ENCODE measurements at regions not wholly inside any gene's neighbourhood (a gene's known extent, or its start where the extent isn't known, plus 50 kb on each side); places are given as distances from the start of the nearest gene placed in this dataset.

DNA sequence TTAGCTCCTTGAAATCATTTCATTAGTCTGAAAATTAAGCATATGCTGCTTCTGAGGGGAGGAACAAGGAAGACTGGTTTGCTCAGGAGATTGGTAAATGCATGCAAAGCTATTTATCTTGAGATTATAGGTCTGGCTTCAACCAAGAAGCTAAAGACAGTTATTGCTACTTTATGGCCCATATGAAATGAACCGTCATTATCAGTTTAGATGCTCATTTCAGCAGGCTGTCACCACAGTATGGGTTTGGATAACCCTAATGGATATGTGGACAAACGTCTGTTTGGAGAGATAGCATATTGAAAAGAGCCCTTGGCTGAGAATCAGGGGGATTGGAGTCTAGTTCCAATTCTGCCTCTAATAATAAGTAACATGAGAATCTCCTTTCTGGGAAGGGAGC, 922.6 kb downstream of the TUSC7 start:
- Histone ChIP-seq H3K36me3 (ENCODE audit: control insufficient read depth, insufficient read depth, low read length) (no peaks in the 10 kb centered on the region), H3K9ac (ENCODE audit: low read length) (no peak overlapping the region), H3K4me1 (ENCODE audit: control insufficient read depth, insufficient read depth, low read length) (no peaks in the 10 kb centered on the region), H3K4me3 (ENCODE audit: low read length) (no peak overlapping the region), H3K9me3 (ENCODE audit: control insufficient read depth, low read length) (no peaks in the 10 kb centered on the region), H3K27me3 (ENCODE audit: control insufficient read depth, insufficient read depth, low read length) (no peaks in the 10 kb centered on the region)

- no peaks in the 10 kb centered on the region for H3K4me1 ChIP-seq (ENCODE audit: control insufficient read depth, insufficient read depth, low read length)
- no peaks in the 10 kb centered on the region for H3K36me3 ChIP-seq (ENCODE audit: control insufficient read depth, insufficient read depth, low read length)
- H3K4me3 ChIP-seq (ENCODE audit: low read length) = no peak overlapping the region
- no peaks in the 10 kb centered on the region for H3K9me3 ChIP-seq (ENCODE audit: control insufficient read depth, low read length)
- no peak overlapping the region for H3K9ac ChIP-seq (ENCODE audit: low read length)
- H3K27me3 ChIP-seq (ENCODE audit: control insufficient read depth, insufficient read depth, low read length) = no peaks in the 10 kb centered on the region
Measured at GRCh38 chr3:117633207-117633606, 923.6 kb downstream of the TUSC7 start.

DNA sequence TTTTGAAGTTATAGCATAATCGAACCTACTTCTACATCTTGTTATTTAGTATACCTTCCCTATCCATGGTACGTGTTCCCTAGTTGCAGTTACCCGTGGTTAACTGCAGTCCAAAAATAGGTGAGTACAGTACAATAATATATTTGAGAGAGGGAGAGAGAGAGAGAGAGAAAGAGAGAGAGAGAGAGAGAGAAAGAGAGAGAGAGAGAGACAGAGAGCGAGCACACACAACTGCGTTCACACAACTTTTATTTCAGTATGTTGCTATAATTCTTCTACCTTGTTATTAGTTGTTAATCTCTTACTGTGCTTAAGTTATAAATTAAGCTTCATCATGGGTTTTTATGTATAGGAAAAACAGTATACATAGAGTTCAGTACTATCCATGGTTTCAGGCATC, 928.1 kb downstream of the TUSC7 start:
- Histone ChIP-seq H3K4me1 (ENCODE audit: control insufficient read depth, insufficient read depth, low read length) (no peaks in the 10 kb centered on the region), H3K9ac (ENCODE audit: low read length) (no peak overlapping the region), H3K27me3 (ENCODE audit: control insufficient read depth, insufficient read depth, low read length) (no peaks in the 10 kb centered on the region), H3K4me3 (ENCODE audit: low read length) (no peak overlapping the region), H3K36me3 (ENCODE audit: control insufficient read depth, insufficient read depth, low read length) (no peaks in the 10 kb centered on the region), H3K9me3 (ENCODE audit: control insufficient read depth, low read length) (no peaks in the 10 kb centered on the region)

- Histone ChIP-seq H3K9ac (ENCODE audit: low read length) (no peak overlapping the region), H3K27me3 (ENCODE audit: control insufficient read depth, insufficient read depth, low read length) (no peaks in the 10 kb centered on the region), H3K4me1 (ENCODE audit: control insufficient read depth, insufficient read depth, low read length) (no peaks in the 10 kb centered on the region), H3K36me3 (ENCODE audit: control insufficient read depth, insufficient read depth, low read length) (no peaks in the 10 kb centered on the region), H3K9me3 (ENCODE audit: control insufficient read depth, low read length) (no peaks in the 10 kb centered on the region), H3K4me3 (ENCODE audit: low read length) (no peak overlapping the region)
Measured at GRCh38 chr3:117644203-117644602, 934.6 kb downstream of the TUSC7 start.

GRCh38 chr3:117645561-117646242, 936.1 kb downstream of the TUSC7 start:
- Histone ChIP-seq H3K36me3 (ENCODE audit: control insufficient read depth, insufficient read depth, low read length) (no peaks in the 10 kb centered on the region), H3K27me3 (ENCODE audit: control insufficient read depth, insufficient read depth, low read length) (no peaks in the 10 kb centered on the region), H3K9ac (ENCODE audit: low read length) (no peak overlapping the region), H3K4me1 (ENCODE audit: control insufficient read depth, insufficient read depth, low read length) (no peaks in the 10 kb centered on the region), H3K9me3 (ENCODE audit: control insufficient read depth, low read length) (no peaks in the 10 kb centered on the region), H3K4me3 (ENCODE audit: low read length) (no peak overlapping the region)

- H3K36me3 ChIP-seq (ENCODE audit: control insufficient read depth, insufficient read depth, low read length) = no peaks in the 10 kb centered on the region
- no peaks in the 10 kb centered on the region for H3K9me3 ChIP-seq (ENCODE audit: control insufficient read depth, low read length)
- H3K4me1 ChIP-seq (ENCODE audit: control insufficient read depth, insufficient read depth, low read length) = no peaks in the 10 kb centered on the region
- no peaks in the 10 kb centered on the region for H3K27me3 ChIP-seq (ENCODE audit: control insufficient read depth, insufficient read depth, low read length)
- no peak overlapping the region for H3K4me3 ChIP-seq (ENCODE audit: low read length)
- H3K9ac ChIP-seq (ENCODE audit: low read length) = no peak overlapping the region
Measured at GRCh38 chr3:117647435-117647834, 937.9 kb downstream of the TUSC7 start.

DNA sequence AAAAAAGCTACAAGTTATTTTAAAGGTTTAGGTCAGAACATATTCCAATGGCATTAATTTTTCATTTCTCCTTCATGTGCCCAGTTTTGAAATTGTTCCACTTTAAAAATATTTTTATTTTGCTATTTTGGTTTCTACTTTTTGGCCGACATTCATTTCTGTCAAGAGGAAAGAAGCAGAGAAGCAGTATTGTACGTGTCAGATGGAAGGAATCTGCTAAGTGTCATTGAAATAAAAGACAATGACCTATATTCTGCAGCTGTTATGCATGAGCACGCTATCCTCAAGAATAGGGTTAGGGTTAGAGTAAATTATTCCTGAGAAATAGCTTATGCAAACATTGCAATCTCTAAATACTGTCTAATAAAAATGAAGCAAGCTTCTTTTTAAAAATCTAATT, 941.7 kb downstream of the TUSC7 start:
- no peaks in the 10 kb centered on the region for H3K9me3 ChIP-seq (ENCODE audit: control insufficient read depth, low read length)
- H3K4me1 ChIP-seq (ENCODE audit: control insufficient read depth, insufficient read depth, low read length) = no peaks in the 10 kb centered on the region
- H3K4me3 ChIP-seq (ENCODE audit: low read length) = no peak overlapping the region
- no peak overlapping the region for H3K9ac ChIP-seq (ENCODE audit: low read length)
- H3K27me3 ChIP-seq (ENCODE audit: control insufficient read depth, insufficient read depth, low read length) = no peaks in the 10 kb centered on the region
- no peaks in the 10 kb centered on the region for H3K36me3 ChIP-seq (ENCODE audit: control insufficient read depth, insufficient read depth, low read length)

DNA sequence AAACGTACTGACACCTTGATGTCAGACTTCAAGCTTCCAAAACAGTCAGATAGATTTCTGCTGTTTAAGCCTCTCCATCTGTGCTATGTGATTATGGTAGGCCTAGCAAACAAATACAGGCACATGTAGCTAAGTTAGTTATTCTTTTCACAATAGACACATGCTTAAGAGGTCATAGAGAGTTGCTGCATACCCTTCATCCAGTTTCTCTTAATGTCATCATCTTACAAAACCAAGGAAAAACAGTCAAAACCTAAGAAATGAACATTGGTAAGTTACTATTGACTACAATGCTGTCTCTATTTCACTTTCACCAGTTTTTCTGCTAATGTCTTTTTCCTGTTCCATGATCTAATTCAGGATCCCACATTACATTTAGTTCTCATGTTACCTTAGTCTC, 946.8 kb downstream of the TUSC7 start:
- Histone ChIP-seq H3K27me3 (ENCODE audit: control insufficient read depth, insufficient read depth, low read length) (no peaks in the 10 kb centered on the region), H3K4me1 (ENCODE audit: control insufficient read depth, insufficient read depth, low read length) (no peaks in the 10 kb centered on the region), H3K4me3 (ENCODE audit: low read length) (no peak overlapping the region), H3K36me3 (ENCODE audit: control insufficient read depth, insufficient read depth, low read length) (no peaks in the 10 kb centered on the region), H3K9me3 (ENCODE audit: control insufficient read depth, low read length) (no peaks in the 10 kb centered on the region), H3K9ac (ENCODE audit: low read length) (no peak overlapping the region)

- Histone ChIP-seq H3K4me3 (ENCODE audit: low read length) (no peak overlapping the region), H3K36me3 (ENCODE audit: control insufficient read depth, insufficient read depth, low read length) (no peaks in the 10 kb centered on the region), H3K27me3 (ENCODE audit: control insufficient read depth, insufficient read depth, low read length) (no peaks in the 10 kb centered on the region), H3K9ac (ENCODE audit: low read length) (no peak overlapping the region), H3K9me3 (ENCODE audit: control insufficient read depth, low read length) (no peaks in the 10 kb centered on the region), H3K4me1 (ENCODE audit: control insufficient read depth, insufficient read depth, low read length) (no peaks in the 10 kb centered on the region)
Measured at GRCh38 chr3:117657278-117657677, 947.7 kb downstream of the TUSC7 start.

DNA sequence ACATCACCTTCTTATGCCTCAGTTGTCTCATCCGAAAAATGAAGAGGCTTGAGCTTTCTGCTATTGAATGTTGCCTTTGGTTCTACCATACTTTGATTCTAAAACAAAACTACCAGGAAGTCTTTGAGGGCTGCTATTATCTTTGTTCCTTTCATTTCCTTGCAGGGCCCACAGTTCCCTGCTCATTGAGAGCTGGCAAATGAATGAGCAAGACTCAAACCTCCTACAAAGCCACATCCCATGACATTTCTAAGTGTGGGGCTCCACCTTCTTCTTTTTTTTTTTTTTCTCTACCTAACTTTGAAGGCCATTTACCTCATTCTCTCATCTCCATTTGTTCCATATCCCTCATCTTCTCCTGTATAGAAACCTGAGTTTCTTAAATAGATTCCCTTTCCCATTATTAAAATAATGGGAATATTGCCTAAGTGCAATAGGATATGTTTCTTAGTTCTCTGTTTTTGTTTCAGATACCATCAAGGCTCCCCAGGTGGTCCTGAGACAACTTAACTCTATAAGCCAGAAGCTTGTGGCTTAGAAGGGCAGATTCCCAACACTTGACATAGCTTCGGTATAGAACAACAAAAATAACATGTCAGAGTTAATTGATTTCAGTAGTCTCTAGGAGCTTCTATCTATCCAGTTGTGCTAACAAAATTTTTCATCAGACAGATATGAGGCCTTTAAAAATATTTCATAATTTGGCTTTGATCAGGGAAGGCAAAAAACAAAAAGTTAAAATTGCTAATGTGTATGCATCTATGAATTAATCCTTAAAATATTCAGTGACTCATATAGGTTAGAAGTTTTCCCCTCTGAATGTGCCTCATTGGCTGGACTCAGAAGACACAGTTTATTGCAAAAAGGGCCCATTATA, 951.6 kb downstream of the TUSC7 start:
- Histone ChIP-seq H3K27me3 (ENCODE audit: control insufficient read depth, insufficient read depth, low read length) (no peaks in the 10 kb centered on the region), H3K9me3 (ENCODE audit: control insufficient read depth, low read length) (no peaks in the 10 kb centered on the region), H3K4me3 (ENCODE audit: low read length) (no peak overlapping the region), H3K9ac (ENCODE audit: low read length) (no peak overlapping the region), H3K4me1 (ENCODE audit: control insufficient read depth, insufficient read depth, low read length) (no peaks in the 10 kb centered on the region), H3K36me3 (ENCODE audit: control insufficient read depth, insufficient read depth, low read length) (no peaks in the 10 kb centered on the region)

GRCh38 chr3:117661818-117662095, 952.2 kb downstream of the TUSC7 start:
- H3K4me1 ChIP-seq (ENCODE audit: control insufficient read depth, insufficient read depth, low read length) = no peaks in the 10 kb centered on the region
- H3K4me3 ChIP-seq (ENCODE audit: low read length) = no peak overlapping the region
- H3K9me3 ChIP-seq (ENCODE audit: control insufficient read depth, low read length) = no peaks in the 10 kb centered on the region
- H3K36me3 ChIP-seq (ENCODE audit: control insufficient read depth, insufficient read depth, low read length) = no peaks in the 10 kb centered on the region
- H3K27me3 ChIP-seq (ENCODE audit: control insufficient read depth, insufficient read depth, low read length) = no peaks in the 10 kb centered on the region
- no peak overlapping the region for H3K9ac ChIP-seq (ENCODE audit: low read length)

- Histone ChIP-seq H3K4me3 (ENCODE audit: low read length) (no peak overlapping the region), H3K27me3 (ENCODE audit: control insufficient read depth, insufficient read depth, low read length) (no peaks in the 10 kb centered on the region), H3K9ac (ENCODE audit: low read length) (no peak overlapping the region), H3K9me3 (ENCODE audit: control insufficient read depth, low read length) (no peaks in the 10 kb centered on the region), H3K36me3 (ENCODE audit: control insufficient read depth, insufficient read depth, low read length) (no peaks in the 10 kb centered on the region), H3K4me1 (ENCODE audit: control insufficient read depth, insufficient read depth, low read length) (no peaks in the 10 kb centered on the region)
Measured at GRCh38 chr3:117665296-117665695, 955.7 kb downstream of the TUSC7 start.

Measured in mucosa of stomach (tissue), 1 donor.